PFSK-1 (cell line): ENCODE measurements at regions not wholly inside any gene's neighbourhood (a gene's known extent, or its start where the extent isn't known, plus 50 kb on each side); places are given as distances from the start of the nearest gene placed in this dataset.

ENCODE experiments used
- POLR2AphosphoS5 ChIP-seq: IDR thresholded peaks from 2 replicates; pipeline ENCODE4 v1.6.1; 2012; ENCODE audit warnings: low read depth, mild to moderate bottlenecking, control low read depth, low read length, moderate library complexity
- SIN3A ChIP-seq: IDR thresholded peaks from 2 replicates; pipeline ENCODE4 v1.6.1; 2012; ENCODE audit warnings: mild to moderate bottlenecking, low read length, moderate library complexity, borderline replicate concordance; ENCODE audit not compliant: insufficient read depth
- TAF1 ChIP-seq: IDR thresholded peaks from 2 replicates; pipeline ENCODE4 v1.6.1; 2012; ENCODE audit warnings: low read length, control low read depth, borderline replicate concordance; ENCODE audit not compliant: insufficient read depth

- TF ChIP-seq POLR2AphosphoS5: no peak
- TF ChIP-seq TAF1: no peak
- TF ChIP-seq SIN3A: no peak
These were observed 133.9 kb downstream of the DIPK2A start for GRCh38 chr3:144105542-144105941.
